Testis (tissue), 2 donors: ENCODE measurements at regions not wholly inside any gene's neighbourhood (a gene's known extent, or its start where the extent isn't known, plus 50 kb on each side); places are given as distances from the start of the nearest gene placed in this dataset.

Experiments used
- POLR2A ChIP-seq: fragments of 450-650 bp; IDR thresholded peaks from one replicate; pipeline ENCODE4 v1.6.1; 2017; ENCODE audit warnings: antibody characterized with exemption, mild to moderate bottlenecking, moderate library complexity
- TF ChIP-seq, protein P1 (sequence below), 3 experiments: fragments of 450-650 bp in 2 of 3; fragments of 200-600 bp in 1 of 3; sonication (generic) in 1 of 3; IDR thresholded peaks; one replicate each; pipeline ENCODE4 v1.5.1; 2016 to 2019; ENCODE audit warnings: antibody characterized with exemption in 3 of 3, mild to moderate bottlenecking in 2 of 3, moderate library complexity in 1 of 3

DNA sequence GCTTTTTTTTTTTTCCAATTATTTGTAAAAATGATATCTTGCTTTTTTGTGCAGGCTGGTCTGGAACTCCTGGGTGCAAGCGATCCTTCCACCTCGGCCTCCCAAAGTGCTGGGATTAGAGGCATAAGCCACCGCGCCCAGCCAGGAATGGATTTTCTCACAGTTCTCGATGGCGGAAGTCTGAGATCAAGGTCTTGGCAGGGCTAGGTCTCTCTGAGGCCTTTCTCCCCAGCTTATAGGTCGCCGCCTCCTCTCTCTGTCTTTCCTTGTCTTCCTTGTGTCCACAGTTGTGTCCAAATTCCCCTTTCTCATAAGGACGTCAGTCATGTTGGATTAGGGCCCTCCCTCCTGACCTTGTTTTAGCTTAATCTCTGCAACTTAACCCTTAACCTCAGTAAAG lies 200.5 kb downstream of the UQCRFS1 start:
- TF ChIP-seq, protein P1, sequence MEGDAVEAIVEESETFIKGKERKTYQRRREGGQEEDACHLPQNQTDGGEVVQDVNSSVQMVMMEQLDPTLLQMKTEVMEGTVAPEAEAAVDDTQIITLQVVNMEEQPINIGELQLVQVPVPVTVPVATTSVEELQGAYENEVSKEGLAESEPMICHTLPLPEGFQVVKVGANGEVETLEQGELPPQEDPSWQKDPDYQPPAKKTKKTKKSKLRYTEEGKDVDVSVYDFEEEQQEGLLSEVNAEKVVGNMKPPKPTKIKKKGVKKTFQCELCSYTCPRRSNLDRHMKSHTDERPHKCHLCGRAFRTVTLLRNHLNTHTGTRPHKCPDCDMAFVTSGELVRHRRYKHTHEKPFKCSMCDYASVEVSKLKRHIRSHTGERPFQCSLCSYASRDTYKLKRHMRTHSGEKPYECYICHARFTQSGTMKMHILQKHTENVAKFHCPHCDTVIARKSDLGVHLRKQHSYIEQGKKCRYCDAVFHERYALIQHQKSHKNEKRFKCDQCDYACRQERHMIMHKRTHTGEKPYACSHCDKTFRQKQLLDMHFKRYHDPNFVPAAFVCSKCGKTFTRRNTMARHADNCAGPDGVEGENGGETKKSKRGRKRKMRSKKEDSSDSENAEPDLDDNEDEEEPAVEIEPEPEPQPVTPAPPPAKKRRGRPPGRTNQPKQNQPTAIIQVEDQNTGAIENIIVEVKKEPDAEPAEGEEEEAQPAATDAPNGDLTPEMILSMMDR (IDR thresholded peaks at IDR 0.05): no peak
- no peak for TF ChIP-seq POLR2A
